ENCODE measurements at regions not wholly inside any gene's neighbourhood (a gene's known extent, or its start where the extent isn't known, plus 50 kb on each side); places are given as distances from the start of the nearest gene placed in this dataset.

DNA sequence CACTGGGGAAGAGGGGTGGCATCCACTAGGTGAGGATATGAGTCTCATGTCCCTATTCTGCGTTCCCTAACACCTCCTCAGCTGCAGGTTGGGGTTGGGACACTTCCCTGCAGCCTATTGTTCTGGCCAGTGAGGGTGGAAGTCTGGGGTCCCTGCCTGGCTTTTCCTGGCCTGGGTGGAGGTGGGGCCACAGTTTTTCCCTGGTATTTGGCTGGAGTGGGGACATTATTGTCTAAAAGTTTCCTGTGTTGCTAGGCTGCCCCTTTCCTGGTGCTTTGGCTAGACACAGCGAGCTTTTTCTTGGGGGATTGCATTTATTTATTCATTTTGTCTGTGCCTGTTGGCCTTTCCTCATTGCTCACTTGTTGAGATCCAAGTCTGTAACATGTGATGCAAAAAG is 559.5 kb upstream of the IGFBP3 start:
- no peak for DNase-seq

DNA sequence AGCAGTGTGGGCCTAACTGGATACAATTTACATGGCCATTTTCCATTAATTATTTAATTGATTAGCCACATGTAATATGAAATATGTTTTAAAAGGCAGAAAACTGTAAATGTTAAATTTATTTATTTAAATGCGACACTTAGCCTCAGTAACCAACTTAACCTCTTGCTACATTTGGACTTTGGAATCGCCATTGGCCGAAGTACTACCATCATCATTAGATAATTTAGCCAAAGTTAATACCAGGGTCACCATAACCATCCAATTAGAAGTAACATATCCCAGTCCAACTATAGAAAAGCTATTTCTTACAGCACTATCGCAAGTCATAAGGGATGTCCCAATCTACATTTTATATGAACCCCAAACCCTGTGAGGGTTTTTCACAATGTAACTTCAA is 558.6 kb upstream of the IGFBP3 start:
- DNase-seq = no peak

DNA sequence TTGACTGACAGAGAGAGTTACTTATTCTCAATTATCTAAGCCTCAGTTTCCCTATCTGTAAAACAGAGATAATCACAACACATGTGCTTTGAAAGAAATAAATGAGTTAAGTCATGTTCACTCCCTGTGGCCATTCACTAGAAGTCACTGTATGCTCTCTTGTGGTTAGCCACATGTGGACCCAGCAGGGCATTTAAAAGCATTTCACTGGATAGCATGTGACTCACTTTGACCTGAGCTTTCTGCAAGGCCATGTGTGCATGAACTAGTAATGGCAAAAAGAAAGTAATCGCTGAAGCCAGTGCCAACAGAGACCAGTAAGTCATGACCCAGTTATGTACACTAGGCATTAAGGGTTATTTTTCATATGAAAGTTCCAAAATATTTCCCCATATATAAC is 557.0 kb upstream of the IGFBP3 start:
- DNase-seq = no peak

DNA sequence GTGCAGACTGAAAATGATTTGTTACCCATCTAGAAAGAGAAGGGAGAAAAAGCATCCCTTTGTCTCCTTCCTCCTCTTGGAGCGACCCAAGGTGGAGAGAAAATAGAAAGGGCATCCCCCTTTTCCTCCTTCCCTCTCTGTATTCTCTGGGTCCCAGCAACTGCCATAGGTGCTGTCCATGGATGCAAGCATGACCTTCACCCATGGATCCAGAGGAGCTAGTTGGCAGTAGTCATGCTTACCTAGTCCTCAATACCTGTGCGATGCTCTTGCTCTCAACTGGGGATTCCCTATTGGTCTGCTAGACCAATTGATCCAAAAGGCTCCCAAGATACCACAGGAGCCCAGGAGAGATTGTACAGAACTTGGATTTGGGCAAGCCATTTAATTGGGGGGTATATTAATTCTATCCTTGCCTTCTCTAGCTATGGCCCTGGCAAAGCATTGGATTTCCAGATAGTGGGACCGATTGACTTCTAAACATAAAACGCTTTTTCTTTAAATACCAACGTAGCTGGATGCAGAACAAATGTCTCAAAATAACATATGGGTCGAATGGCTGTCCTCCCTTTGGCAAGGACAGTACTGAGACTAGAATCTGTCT is 547.8 kb upstream of the IGFBP3 start:
- DNase-seq = no peak

- DNase-seq = no peak
These were observed 542.1 kb upstream of the IGFBP3 start for GRCh38 chr7:46463170-46463569.

GRCh38 chr7:46461334-46461777 is 540.3 kb upstream of the IGFBP3 start:
- DNase-seq = no peak

GRCh38 chr7:46459942-46460341 is 538.9 kb upstream of the IGFBP3 start:
- no peak for DNase-seq

DNA sequence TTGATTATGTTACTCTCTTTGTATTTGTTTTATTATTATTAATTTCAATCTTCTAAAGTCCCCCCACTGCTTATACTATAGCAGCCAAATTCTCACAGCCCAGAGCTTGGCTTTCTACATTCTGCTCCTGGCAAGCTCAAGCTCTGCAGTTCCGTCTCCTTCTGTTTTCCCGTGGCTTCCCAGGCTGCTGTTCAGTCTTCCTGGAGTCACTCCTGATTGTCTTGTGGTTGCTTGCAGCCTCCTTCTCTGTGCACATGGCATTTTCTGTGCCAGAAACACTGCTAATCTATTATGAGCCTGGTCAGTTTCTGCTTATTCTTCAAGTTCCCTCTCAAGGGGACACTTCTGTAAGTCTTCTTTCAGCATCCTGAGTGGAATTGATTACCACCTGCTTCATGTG is 533.7 kb upstream of the IGFBP3 start:
- DNase-seq = no peak

DNA sequence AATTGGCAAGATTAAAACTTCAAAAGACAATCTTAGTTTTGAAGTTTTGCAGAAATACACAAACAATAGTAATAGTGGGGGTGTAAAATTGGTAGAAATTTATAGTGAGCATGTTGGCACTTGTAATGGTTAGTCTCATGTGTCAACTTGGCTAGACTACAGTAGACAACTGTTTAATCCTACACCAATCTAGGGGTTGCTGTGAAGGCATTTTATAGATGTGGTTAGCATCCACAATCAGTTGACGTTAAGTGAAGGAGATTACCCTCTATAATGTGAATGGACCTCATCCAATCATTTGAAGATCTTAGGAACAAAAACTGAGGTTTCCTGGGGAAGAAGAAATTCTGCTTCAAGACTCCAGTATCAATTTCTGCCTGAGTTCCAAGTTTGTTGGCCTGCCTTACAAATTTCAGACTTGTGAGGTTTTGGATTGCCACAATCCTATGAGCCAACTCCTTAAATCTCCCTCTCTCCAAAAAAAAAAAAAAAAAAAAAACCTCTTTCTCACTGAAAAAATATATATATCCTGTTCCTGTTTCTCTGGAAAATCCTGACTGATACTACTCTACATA is 531.6 kb upstream of the IGFBP3 start:
- DNase-seq = no peak

GRCh38 chr7:46451846-46452245 is 530.8 kb upstream of the IGFBP3 start:
- no peak for DNase-seq

DNA sequence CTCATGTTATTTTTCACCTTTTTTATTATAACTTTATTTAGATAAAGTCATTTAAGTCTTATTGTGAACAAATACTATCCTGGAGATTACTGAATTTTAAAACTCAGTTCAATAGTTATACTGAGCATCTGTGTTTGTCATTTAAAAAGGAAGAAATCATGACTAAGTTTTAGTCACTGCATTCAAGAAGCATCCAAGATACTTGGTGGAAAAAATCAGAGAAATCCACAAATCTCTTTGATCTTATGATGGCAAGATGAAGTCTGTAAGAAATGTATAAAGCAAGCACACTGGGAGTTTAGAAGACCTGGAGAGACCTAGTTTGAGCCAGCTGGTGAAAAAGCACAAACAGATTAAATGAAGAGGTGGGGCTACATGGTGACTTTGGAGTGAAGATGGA is 529.8 kb upstream of the IGFBP3 start:
- DNase-seq = no peak

- no peak for DNase-seq
These were observed 529.4 kb upstream of the IGFBP3 start for GRCh38 chr7:46450425-46450824.

GRCh38 chr7:46449743-46450142 is 528.7 kb upstream of the IGFBP3 start:
- DNase-seq = no peak

DNA sequence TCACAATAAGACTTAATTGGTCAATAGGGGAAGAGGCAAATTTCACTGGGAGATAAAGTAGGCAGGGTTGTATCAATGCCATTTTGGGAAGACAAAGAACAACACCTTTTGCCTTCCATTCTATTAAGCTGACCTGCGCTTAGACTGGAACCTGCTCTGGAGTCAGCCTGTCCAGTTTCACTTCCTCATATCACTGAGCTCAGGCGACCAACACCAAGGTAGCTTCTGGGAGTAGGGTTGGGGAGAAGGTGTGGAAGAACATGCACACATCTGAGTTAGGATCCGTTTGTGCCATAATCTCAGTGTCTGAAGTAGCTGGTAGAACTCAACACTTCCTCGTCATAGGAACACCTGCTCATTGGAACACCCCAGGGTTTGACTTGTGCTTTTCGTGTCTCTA is 527.4 kb upstream of the IGFBP3 start:
- no peak for DNase-seq

GRCh38 chr7:46446151-46446550 is 525.1 kb upstream of the IGFBP3 start:
- no peak for DNase-seq

DNA sequence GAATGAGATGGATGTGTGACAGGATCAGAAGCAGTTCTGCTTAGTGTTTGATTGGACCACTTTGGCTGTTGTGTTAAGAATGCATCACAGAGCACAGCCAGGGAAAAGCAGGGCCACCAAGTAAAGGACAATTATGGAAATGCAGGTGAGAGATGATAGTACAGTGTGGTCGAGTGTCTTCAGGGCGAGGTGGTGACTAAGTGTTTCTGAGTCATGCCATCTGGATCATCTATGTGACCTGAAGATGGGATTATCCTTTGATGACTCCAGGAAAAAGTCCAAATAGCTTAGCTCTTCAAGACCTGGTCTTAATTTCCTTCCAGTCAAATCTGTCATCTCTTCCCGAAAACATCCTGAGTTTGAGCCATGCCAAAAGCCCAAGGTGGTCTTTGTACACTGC is 523.2 kb upstream of the IGFBP3 start:
- no peak for DNase-seq

- DNase-seq = no peak
These were observed 519.1 kb upstream of the IGFBP3 start for GRCh38 chr7:46440186-46440585.

GRCh38 chr7:46432708-46433107 is 511.6 kb upstream of the IGFBP3 start:
- no peak for DNase-seq

DNA sequence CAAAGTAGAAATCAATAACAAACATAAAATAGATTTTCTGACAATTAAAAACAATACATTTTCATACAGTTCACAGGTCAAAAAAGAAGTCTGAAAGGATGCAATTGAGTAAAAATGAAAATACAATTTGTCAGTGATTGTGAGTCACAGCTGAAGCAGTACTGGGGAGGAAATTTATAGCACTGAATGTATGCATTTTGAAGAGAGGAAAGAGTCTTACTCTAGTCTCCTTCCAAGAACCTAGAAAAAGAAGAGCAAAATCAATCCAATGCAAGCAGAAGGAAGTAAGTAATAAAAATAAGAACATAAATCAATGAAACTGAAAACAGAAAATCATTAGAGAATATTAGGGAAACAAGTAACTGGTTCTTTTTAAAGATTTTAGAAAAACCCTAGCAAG is 507.2 kb upstream of the IGFBP3 start:
- DNase-seq = no peak

DNA sequence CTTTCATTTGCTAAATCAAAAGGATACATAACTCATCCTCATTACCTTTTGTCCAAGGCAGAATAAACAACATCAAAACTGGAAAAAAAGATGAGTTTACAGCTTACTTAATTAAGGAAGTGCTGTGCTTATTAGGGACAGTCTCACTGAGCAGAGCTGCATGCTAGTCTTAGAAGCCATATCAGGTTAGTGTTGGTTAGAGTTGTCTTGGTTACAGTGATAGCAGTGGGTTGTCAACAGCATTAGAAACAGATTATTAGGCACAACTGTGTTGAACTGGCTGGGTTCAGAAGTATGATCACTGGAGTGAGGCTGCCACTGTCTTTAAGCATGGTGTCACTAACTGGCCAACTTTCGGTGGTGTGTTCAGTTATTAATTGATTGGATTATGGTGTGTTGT is 503.9 kb upstream of the IGFBP3 start:
- DNase-seq = no peak

- no peak for DNase-seq
These were observed 500.6 kb upstream of the IGFBP3 start for GRCh38 chr7:46421441-46422230.

DNA sequence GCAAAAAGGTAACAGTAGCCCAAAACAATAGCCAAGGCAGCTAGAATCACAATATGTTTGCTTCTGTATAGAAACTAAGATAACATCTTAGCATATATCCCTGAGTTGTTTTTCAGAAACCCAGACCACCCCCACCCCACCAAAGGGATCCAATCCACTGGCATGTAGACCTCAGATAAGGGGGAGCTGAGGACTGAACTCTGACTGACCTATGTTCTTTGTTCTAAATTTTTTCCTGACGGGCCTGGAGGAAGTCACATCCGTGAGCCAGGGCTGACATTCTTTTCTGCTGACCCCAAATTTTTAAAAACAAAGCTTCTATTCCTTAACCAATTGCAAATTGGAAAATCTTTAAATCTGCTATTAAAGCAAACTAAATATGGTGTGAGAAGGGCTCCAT is 493.9 kb upstream of the IGFBP3 start:
- no peak for DNase-seq

DNA sequence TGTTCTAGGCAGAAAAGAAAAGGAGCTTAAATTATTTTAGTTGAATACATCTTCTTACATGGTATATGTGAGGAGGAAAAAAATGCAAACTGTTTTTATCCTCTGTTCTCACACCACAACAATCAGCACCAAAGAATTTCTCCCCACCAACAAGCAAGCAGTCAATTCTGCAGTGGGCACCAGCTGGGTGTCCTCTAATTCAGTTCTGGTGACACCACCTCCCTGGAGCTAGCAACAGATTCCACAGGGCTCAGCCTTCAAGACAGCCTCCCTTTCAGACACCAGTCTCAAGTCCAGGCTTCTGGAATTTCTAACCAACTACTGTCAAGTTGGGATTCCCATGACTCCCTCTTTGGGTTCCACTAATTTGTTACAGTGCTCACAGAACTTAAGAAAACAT is 490.2 kb upstream of the IGFBP3 start:
- DNase-seq = no peak

DNA sequence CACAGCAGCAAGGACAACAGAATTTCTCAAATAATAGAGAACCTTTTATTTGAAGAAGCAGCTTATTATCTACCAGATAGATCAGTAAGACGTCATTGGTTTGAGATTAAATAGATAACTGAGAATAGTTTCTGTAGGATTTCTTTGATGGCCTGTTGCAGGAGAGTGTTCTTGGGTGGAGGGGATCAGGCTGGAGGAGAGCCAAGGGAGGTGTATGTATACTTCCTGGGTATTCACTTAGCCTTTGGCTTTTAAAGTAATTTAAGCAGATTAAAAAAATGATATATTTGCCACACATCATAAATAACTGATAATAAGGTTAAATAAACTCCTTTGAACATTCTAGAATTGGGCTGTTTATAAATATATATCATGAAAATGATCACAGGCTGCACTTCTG is 486.1 kb upstream of the IGFBP3 start:
- no peak for DNase-seq

All from effector CD8-positive, alpha-beta T cell (primary cell).